ENCODE measurements at regions not wholly inside any gene's neighbourhood (a gene's known extent, or its start where the extent isn't known, plus 50 kb on each side); places are given as distances from the start of the nearest gene placed in this dataset.

DNA sequence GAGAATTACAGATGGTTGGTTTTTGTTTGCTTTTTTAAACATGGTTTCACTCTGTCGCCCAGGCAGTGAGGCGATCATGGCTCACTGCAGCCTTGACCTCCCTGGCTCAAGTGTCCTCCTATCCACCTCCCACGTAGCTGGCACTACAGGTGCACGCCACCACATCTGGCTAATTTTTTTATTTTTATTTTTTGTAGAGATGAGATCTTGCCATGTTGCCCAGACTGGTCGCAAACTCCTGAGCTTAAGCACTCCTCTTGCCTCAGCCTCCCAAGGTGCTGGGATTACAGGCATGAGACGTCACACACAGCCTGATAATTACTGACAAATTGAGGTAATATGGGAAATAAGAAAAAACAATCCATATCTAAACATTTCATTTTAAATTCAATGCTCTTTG is 110.5 kb upstream of the ZSWIM2 start:
- no peak for TF ChIP-seq CTCF (IDR thresholded peaks at IDR 0.05; ENCODE audit: low read depth, low read length)
- H3K36me3 ChIP-seq, result no peaks in the 10 kb centered on the region
- H3K27me3 ChIP-seq (ENCODE audit: insufficient read depth, low read depth, severe bottlenecking), result no peaks in the 10 kb centered on the region
- DNase-seq, result no peak
- H3K4me3 ChIP-seq (ENCODE audit: low read depth, low read length), result no peak overlapping the region
- no peaks in the 10 kb centered on the region for H3K9me3 ChIP-seq (ENCODE audit: severe bottlenecking)
- H3K27ac ChIP-seq, result no peak overlapping the region

DNA sequence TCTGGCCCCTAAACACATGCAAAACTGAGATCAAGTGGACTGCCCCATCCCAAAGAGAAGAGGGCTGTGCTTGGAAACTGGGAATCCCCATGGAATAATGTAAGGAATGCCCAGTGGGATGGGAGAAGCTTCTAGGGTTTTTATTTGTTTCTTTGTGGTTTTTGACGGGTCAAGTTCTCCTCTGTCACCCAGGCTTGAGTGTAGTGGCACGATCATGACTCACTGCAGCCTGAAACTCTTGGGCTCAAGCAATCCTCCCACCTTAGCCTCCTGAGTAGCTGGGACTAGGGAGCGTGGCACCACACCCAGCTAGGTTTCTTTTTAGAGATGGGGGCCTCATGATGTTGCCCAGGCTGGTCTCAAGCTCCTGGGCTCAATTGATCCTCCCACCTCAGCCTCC is 101.7 kb upstream of the ZSWIM2 start:
- no peaks in the 10 kb centered on the region for H3K36me3 ChIP-seq
- no peak for TF ChIP-seq CTCF (IDR thresholded peaks at IDR 0.05; ENCODE audit: low read depth, low read length)
- H3K27me3 ChIP-seq (ENCODE audit: insufficient read depth, low read depth, severe bottlenecking), result no peaks in the 10 kb centered on the region
- no peak overlapping the region for H3K4me3 ChIP-seq (ENCODE audit: low read depth, low read length)
- no peak for DNase-seq
- H3K27ac ChIP-seq, result no peak overlapping the region
- no peaks in the 10 kb centered on the region for H3K9me3 ChIP-seq (ENCODE audit: severe bottlenecking)

GRCh38 chr2:186949726-186950256 is 100.8 kb upstream of the ZSWIM2 start:
- TF ChIP-seq CTCF (IDR thresholded peaks at IDR 0.05; ENCODE audit: low read depth, low read length), result no peak
- DNase-seq, result no peak
- Histone ChIP-seq H3K27me3 (ENCODE audit: insufficient read depth, low read depth, severe bottlenecking) (no peaks in the 10 kb centered on the region), H3K27ac (no peak overlapping the region), H3K9me3 (ENCODE audit: severe bottlenecking) (no peaks in the 10 kb centered on the region), H3K4me3 (ENCODE audit: low read depth, low read length) (no peak overlapping the region), H3K36me3 (no peaks in the 10 kb centered on the region)

- Histone ChIP-seq H3K4me3 (ENCODE audit: low read depth, low read length) (no peak overlapping the region), H3K9me3 (ENCODE audit: severe bottlenecking) (no peaks in the 10 kb centered on the region), H3K27ac (no peak overlapping the region), H3K27me3 (ENCODE audit: insufficient read depth, low read depth, severe bottlenecking) (no peaks in the 10 kb centered on the region), H3K36me3 (no peaks in the 10 kb centered on the region)
- no peak for TF ChIP-seq CTCF (IDR thresholded peaks at IDR 0.05; ENCODE audit: low read depth, low read length)
- DNase-seq, result no peak
Observed at GRCh38 chr2:186947516-186947915, 98.5 kb upstream of the ZSWIM2 start.

- no peak for DNase-seq
- TF ChIP-seq CTCF (IDR thresholded peaks at IDR 0.05; ENCODE audit: low read depth, low read length), result no peak
- Histone ChIP-seq H3K9me3 (ENCODE audit: severe bottlenecking) (no peaks in the 10 kb centered on the region), H3K36me3 (no peaks in the 10 kb centered on the region), H3K27me3 (ENCODE audit: insufficient read depth, low read depth, severe bottlenecking) (no peaks in the 10 kb centered on the region), H3K27ac (no peak overlapping the region), H3K4me3 (ENCODE audit: low read depth, low read length) (no peak overlapping the region)
Observed at GRCh38 chr2:186946896-186947467, 98.0 kb upstream of the ZSWIM2 start.

- no peak for TF ChIP-seq CTCF (IDR thresholded peaks at IDR 0.05; ENCODE audit: low read depth, low read length)
- no peak overlapping the region for H3K4me3 ChIP-seq (ENCODE audit: low read depth, low read length)
- H3K27me3 ChIP-seq (ENCODE audit: insufficient read depth, low read depth, severe bottlenecking), result no peaks in the 10 kb centered on the region
- H3K36me3 ChIP-seq, result no peaks in the 10 kb centered on the region
- no peak for DNase-seq
- H3K27ac ChIP-seq, result no peak overlapping the region
- no peaks in the 10 kb centered on the region for H3K9me3 ChIP-seq (ENCODE audit: severe bottlenecking)
Observed at GRCh38 chr2:186941853-186942252, 92.9 kb upstream of the ZSWIM2 start.

Measured in WERI-Rb-1 (cell line).